ENCODE measurements at regions not wholly inside any gene's neighbourhood (a gene's known extent, or its start where the extent isn't known, plus 50 kb on each side); places are given as distances from the start of the nearest gene placed in this dataset.

- no peak for TF ChIP-seq EZH2 (IDR thresholded peaks at IDR 0.05; ENCODE audit: borderline replicate concordance, low read length)
- TF ChIP-seq, protein P1, sequence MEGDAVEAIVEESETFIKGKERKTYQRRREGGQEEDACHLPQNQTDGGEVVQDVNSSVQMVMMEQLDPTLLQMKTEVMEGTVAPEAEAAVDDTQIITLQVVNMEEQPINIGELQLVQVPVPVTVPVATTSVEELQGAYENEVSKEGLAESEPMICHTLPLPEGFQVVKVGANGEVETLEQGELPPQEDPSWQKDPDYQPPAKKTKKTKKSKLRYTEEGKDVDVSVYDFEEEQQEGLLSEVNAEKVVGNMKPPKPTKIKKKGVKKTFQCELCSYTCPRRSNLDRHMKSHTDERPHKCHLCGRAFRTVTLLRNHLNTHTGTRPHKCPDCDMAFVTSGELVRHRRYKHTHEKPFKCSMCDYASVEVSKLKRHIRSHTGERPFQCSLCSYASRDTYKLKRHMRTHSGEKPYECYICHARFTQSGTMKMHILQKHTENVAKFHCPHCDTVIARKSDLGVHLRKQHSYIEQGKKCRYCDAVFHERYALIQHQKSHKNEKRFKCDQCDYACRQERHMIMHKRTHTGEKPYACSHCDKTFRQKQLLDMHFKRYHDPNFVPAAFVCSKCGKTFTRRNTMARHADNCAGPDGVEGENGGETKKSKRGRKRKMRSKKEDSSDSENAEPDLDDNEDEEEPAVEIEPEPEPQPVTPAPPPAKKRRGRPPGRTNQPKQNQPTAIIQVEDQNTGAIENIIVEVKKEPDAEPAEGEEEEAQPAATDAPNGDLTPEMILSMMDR (IDR thresholded peaks at IDR 0.05; ENCODE audit: low read length): no peak
- no peaks in the 10 kb centered on the region for H3K9me2 ChIP-seq (ENCODE audit: low read depth, low read length)
These were observed 116.5 kb downstream of the NOL4 start for GRCh38 chr18:34108206-34108605.

GRCh38 chr18:34098109-34098508, 126.6 kb downstream of the NOL4 start:
- Histone ChIP-seq H3K9ac (ENCODE audit: low read length) (no peak overlapping the region), H3K9me3 (ENCODE audit: low read length) (no peaks in the 10 kb centered on the region), H3F3A (ENCODE audit: insufficient read depth, low read length) (no peaks in the 10 kb centered on the region), H2AFZ (ENCODE audit: low read length) (no peak overlapping the region), H3K27ac (ENCODE audit: low read depth, low read length, poor library complexity, severe bottlenecking) (no peak overlapping the region), H3K36me3 (ENCODE audit: insufficient read depth, low read length) (no peaks in the 10 kb centered on the region), H3K79me2 (ENCODE audit: insufficient read depth, low read length) (no peaks in the 10 kb centered on the region), H4K20me1 (ENCODE audit: insufficient read depth, low read length) (no peaks in the 10 kb centered on the region), H3K27me3 (ENCODE audit: insufficient read depth, low read length) (no peaks in the 10 kb centered on the region), H3K9me2 (ENCODE audit: low read depth, low read length) (no peaks in the 10 kb centered on the region), H3K4me1 (ENCODE audit: insufficient read depth, low read length, severe bottlenecking) (no peaks in the 10 kb centered on the region), H3K4me3 (ENCODE audit: low read depth, low read length, poor library complexity, severe bottlenecking) (no peak overlapping the region), H3K4me2 (ENCODE audit: low read length) (no peak overlapping the region)
- TF ChIP-seq, protein P1 (IDR thresholded peaks at IDR 0.05; ENCODE audit: low read length): no peak
- no peak for TF ChIP-seq EZH2 (IDR thresholded peaks at IDR 0.05; ENCODE audit: borderline replicate concordance, low read length)

More at GRCh38 chr18:34108206-34108605, 116.5 kb downstream of the NOL4 start:
- no peaks in the 10 kb centered on the region for H4K20me1 ChIP-seq (ENCODE audit: insufficient read depth, low read length)
- H3K27ac ChIP-seq (ENCODE audit: low read depth, low read length, poor library complexity, severe bottlenecking): no peak overlapping the region
- no peak overlapping the region for H3K9ac ChIP-seq (ENCODE audit: low read length)
- no peak overlapping the region for H3K4me2 ChIP-seq (ENCODE audit: low read length)
- H2AFZ ChIP-seq (ENCODE audit: low read length): no peak overlapping the region
- H3K4me3 ChIP-seq (ENCODE audit: low read depth, low read length, poor library complexity, severe bottlenecking): no peak overlapping the region
- 0 out of 2 replicates have a peak, but pooled peaks cover 6% of the 10 kb centered on the region for H3K9me3 ChIP-seq (ENCODE audit: low read length)
- H3K79me2 ChIP-seq (ENCODE audit: insufficient read depth, low read length): no peaks in the 10 kb centered on the region
- no peaks in the 10 kb centered on the region for H3K27me3 ChIP-seq (ENCODE audit: insufficient read depth, low read length)
- no peaks in the 10 kb centered on the region for H3K36me3 ChIP-seq (ENCODE audit: insufficient read depth, low read length)
- no peaks in the 10 kb centered on the region for H3K4me1 ChIP-seq (ENCODE audit: insufficient read depth, low read length, severe bottlenecking)
- H3F3A ChIP-seq (ENCODE audit: insufficient read depth, low read length): no peaks in the 10 kb centered on the region

DNA sequence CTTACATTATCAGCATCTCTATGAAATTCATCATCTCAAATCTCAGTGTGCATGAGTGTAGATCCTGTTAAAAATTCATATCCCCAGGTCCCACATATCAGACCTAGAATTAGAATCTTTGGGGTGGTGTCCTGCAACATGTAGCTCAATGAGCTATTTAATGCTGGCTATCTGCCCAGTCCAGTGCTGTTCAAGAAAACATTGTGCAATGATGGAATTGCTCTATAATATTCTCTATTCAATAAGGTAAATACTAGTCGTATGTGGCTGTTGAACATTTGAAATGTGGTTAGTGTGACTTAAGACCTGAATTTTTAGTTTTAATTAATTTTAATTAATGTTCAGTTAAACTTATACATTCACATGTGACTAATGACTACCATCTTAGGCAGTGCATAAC, 127.4 kb downstream of the NOL4 start:
- Histone ChIP-seq H4K20me1 (ENCODE audit: insufficient read depth, low read length) (no peaks in the 10 kb centered on the region), H3K27me3 (ENCODE audit: insufficient read depth, low read length) (no peaks in the 10 kb centered on the region), H3K9me2 (ENCODE audit: low read depth, low read length) (no peaks in the 10 kb centered on the region), H3K4me2 (ENCODE audit: low read length) (no peak overlapping the region), H3K36me3 (ENCODE audit: insufficient read depth, low read length) (no peaks in the 10 kb centered on the region), H3K9ac (ENCODE audit: low read length) (no peak overlapping the region), H3K4me1 (ENCODE audit: insufficient read depth, low read length, severe bottlenecking) (no peaks in the 10 kb centered on the region), H3F3A (ENCODE audit: insufficient read depth, low read length) (no peaks in the 10 kb centered on the region), H3K27ac (ENCODE audit: low read depth, low read length, poor library complexity, severe bottlenecking) (no peak overlapping the region), H3K4me3 (ENCODE audit: low read depth, low read length, poor library complexity, severe bottlenecking) (no peak overlapping the region), H3K9me3 (ENCODE audit: low read length) (no peaks in the 10 kb centered on the region), H3K79me2 (ENCODE audit: insufficient read depth, low read length) (no peaks in the 10 kb centered on the region), H2AFZ (ENCODE audit: low read length) (no peak overlapping the region)
- TF ChIP-seq, protein P1 (IDR thresholded peaks at IDR 0.05; ENCODE audit: low read length): no peak
- no peak for TF ChIP-seq EZH2 (IDR thresholded peaks at IDR 0.05; ENCODE audit: borderline replicate concordance, low read length)

Measured in OCI-LY1 (cell line).